ENCODE measurements at regions not wholly inside any gene's neighbourhood (a gene's known extent, or its start where the extent isn't known, plus 50 kb on each side); places are given as distances from the start of the nearest gene placed in this dataset.

- Histone ChIP-seq H3K36me3 (ENCODE audit: control insufficient read depth in 2 of 2, extremely low read depth in 1 of 2, insufficient read depth in 2 of 2, low read length in 2 of 2) (no peaks in the 10 kb centered on the region), H3K4me2 (ENCODE audit: control insufficient read depth, extremely low read depth, insufficient read depth, low read depth, low read length) (no peak overlapping the region), H4K20me1 (ENCODE audit: control insufficient read depth, extremely low read depth, insufficient read depth, low read length) (no peaks in the 10 kb centered on the region), H3K4me1 (ENCODE audit: control insufficient read depth, extremely low read depth, insufficient read depth, low read length) (no peaks in the 10 kb centered on the region), H3K79me2 (ENCODE audit: control insufficient read depth, insufficient read depth, low read length) (no peaks in the 10 kb centered on the region), H3K4me3 (ENCODE audit: control insufficient read depth in 2 of 3, extremely low read depth in 1 of 3, insufficient read depth in 2 of 3, low read depth in 1 of 3, low read length in 3 of 3) (no peak overlapping the region), H3K27me3 (ENCODE audit: control insufficient read depth, extremely low read depth, insufficient read depth, low read length) (no peaks in the 10 kb centered on the region), H3K9me1 (ENCODE audit: control insufficient read depth, extremely low read depth, insufficient read depth, low read length) (no peaks in the 10 kb centered on the region), H3K9ac (ENCODE audit: control insufficient read depth, extremely low read depth, insufficient read depth, low read length) (no peak overlapping the region), H3K9me3 (ENCODE audit: control insufficient read depth, low read depth, low read length) (no peaks in the 10 kb centered on the region), H2AFZ (ENCODE audit: control insufficient read depth, low read length) (no peak overlapping the region), H3K27ac (ENCODE audit: control insufficient read depth, insufficient read depth, low read length) (no peak overlapping the region)
- FAIRE-seq (no peak), DNase-seq (ENCODE audit: low read depth, low spot score) (no peak)
- dilution Hi-C loops (cut with MboI; ENCODE audit: extremely low pct_ligation_motif_present, low sequenced_read_pairs) = no loop called here
- TF ChIP-seq EZH2 (IDR thresholded peaks at IDR 0.05; ENCODE audit: low read length) (no peak), CTCF (optimal IDR thresholded peaks at IDR 0.05 in 1 of 3, IDR thresholded peaks at IDR 0.05 in 1 of 3, conservative IDR thresholded peaks at IDR 0.05 in 1 of 3; ENCODE audit: extremely low read depth in 1 of 3, insufficient read depth in 2 of 3, low read length in 3 of 3) (no peak)
Observed at GRCh38 chr3:105158286-105158685, 208.4 kb upstream of the ALCAM start.

GRCh38 chr3:105162448-105162847 is 204.3 kb upstream of the ALCAM start:
- no peaks in the 10 kb centered on the region for H4K20me1 ChIP-seq (ENCODE audit: control insufficient read depth, extremely low read depth, insufficient read depth, low read length)
- dilution Hi-C loops (cut with MboI; ENCODE audit: extremely low pct_ligation_motif_present, low sequenced_read_pairs) = no loop called here
- H3K27me3 ChIP-seq (ENCODE audit: control insufficient read depth, extremely low read depth, insufficient read depth, low read length) = no peaks in the 10 kb centered on the region
- H3K27ac ChIP-seq (ENCODE audit: control insufficient read depth, insufficient read depth, low read length) = no peak overlapping the region
- no peak for TF ChIP-seq CTCF (optimal IDR thresholded peaks at IDR 0.05 in 1 of 3, IDR thresholded peaks at IDR 0.05 in 1 of 3, conservative IDR thresholded peaks at IDR 0.05 in 1 of 3; ENCODE audit: extremely low read depth in 1 of 3, insufficient read depth in 2 of 3, low read length in 3 of 3)
- TF ChIP-seq EZH2 (IDR thresholded peaks at IDR 0.05; ENCODE audit: low read length) = no peak
- H3K4me1 ChIP-seq (ENCODE audit: control insufficient read depth, extremely low read depth, insufficient read depth, low read length) = no peaks in the 10 kb centered on the region
- no peaks in the 10 kb centered on the region for H3K9me1 ChIP-seq (ENCODE audit: control insufficient read depth, extremely low read depth, insufficient read depth, low read length)
- FAIRE-seq = no peak
- no peak overlapping the region for H3K4me2 ChIP-seq (ENCODE audit: control insufficient read depth, extremely low read depth, insufficient read depth, low read depth, low read length)
- H3K9ac ChIP-seq (ENCODE audit: control insufficient read depth, extremely low read depth, insufficient read depth, low read length) = no peak overlapping the region
- H3K36me3 ChIP-seq (ENCODE audit: control insufficient read depth in 2 of 2, extremely low read depth in 1 of 2, insufficient read depth in 2 of 2, low read length in 2 of 2) = no peaks in the 10 kb centered on the region
- H3K79me2 ChIP-seq (ENCODE audit: control insufficient read depth, insufficient read depth, low read length) = no peaks in the 10 kb centered on the region
- no peak for DNase-seq (ENCODE audit: low read depth, low spot score)
- H3K4me3 ChIP-seq (ENCODE audit: control insufficient read depth in 2 of 3, extremely low read depth in 1 of 3, insufficient read depth in 2 of 3, low read depth in 1 of 3, low read length in 3 of 3) = no peak overlapping the region
- no peaks in the 10 kb centered on the region for H3K9me3 ChIP-seq (ENCODE audit: control insufficient read depth, low read depth, low read length)
- no peak overlapping the region for H2AFZ ChIP-seq (ENCODE audit: control insufficient read depth, low read length)
